GM18870 (cell line): ENCODE measurements at regions not wholly inside any gene's neighbourhood (a gene's known extent, or its start where the extent isn't known, plus 50 kb on each side); places are given as distances from the start of the nearest gene placed in this dataset.
"Not testable (repeated sequence)": the region's sequence is repeated elsewhere in the genome, so short reads cannot be mapped to it uniquely, and the experiment has no call there.

Source experiments
- ATAC-seq: cut with Tn5 transposase; IDR thresholded peaks from one replicate; pipeline ENCODE4 v1.9.1; 2021; ENCODE audit warnings: moderate library complexity; ENCODE audit not compliant: unreplicated experiment

DNA sequence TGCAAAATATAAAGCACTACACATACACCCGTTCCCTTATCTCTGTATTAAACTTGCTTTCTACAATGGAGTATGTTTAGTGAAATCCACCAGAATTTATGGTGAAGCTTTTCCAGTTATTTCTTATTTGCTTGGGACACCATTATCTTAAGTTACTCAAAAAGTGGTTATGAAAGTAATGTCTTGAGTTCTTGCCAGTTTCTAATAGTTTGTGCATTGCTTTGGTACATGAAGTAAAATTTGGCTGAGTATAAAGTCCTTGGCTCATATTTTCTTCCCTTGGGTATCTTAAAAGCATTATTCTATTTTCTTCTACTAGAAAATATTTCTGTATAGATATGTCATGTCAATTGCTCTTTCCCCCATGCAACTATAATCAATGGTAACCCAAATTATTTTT lies 85.2 kb downstream of the POLR1F start:
- ATAC-seq = no peak

- no peak for ATAC-seq
These were observed 87.1 kb downstream of the POLR1F start for GRCh38 chr7:19621740-19622139.

DNA sequence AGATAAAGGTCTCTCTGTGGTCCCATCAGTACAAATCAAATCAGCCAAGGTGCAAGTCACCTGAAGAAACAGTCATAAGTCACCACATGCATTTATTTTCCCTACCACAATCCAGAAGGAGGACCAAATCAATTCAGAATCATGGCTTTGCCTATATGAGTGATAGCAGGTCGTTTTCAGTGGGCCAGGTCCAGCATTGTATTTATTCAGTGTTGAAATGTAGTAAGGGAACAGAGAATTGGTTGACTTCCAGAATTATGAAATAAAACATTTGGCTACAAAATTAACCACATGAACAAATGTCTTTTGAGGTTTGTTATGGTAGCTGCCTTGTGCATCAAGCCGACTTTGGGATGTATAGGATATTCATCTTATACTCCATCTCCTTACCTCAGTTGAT lies 88.4 kb downstream of the POLR1F start:
- ATAC-seq = no peak

- no peak for ATAC-seq
These were observed 89.7 kb downstream of the POLR1F start for GRCh38 chr7:19619122-19619521.

- ATAC-seq = no peak
These were observed 90.9 kb downstream of the POLR1F start for GRCh38 chr7:19617901-19618300.

DNA sequence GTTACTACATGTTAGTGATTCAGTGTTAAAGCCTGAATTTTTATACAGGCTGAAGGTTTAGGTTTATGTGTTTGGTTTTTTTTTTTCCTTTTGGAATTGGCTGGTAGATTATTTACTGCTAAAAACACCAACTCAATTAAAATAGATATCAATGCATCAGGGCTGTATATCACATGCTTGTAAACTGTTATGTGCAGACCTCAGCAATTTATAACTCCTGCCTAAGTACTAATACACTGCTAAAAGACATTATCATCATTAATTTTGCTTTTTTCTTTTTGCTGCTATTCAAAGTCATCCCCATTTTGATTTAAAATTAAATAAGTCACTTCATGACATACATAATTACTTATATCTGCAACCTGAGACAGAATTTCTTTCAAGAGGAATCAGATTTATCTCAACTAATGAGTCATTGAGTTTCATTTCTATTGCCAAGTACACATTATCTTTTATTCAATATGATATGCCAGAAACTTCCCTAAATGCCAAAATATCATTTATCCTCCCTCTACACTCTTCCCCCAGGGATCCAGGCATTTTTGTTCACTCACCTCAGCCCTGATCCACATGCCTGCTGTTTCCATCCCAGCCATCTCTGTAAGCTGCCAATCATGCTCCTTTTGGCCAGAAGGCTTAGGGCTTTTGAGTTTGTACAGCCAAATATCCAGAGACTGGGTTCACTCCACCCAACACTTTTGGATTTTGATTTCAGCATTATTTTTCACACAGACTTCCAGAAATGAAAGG lies 98.5 kb downstream of the POLR1F start:
- no peak for ATAC-seq

DNA sequence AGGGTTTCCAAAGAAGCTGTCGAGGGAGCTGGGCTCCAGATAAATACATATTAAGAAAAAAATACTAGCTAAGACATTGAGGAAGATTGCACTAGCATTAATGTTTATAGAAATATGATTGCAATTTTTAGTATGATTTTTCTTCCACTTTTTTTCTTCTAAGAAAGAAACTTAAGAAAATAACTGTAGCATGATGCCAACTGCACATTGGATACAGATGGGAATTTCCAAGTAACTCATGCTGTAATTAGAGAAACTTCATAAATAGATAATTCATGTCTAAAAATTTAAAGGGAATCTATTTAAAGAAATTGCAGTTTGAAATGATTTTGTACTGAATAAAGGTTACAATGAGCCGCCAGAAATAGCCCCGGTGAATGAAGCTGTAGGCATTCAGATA lies 119.4 kb downstream of the POLR1F start:
- no peak for ATAC-seq

GRCh38 chr7:19587291-19587690 lies 121.5 kb downstream of the POLR1F start:
- ATAC-seq = peak; percentile 65

- ATAC-seq = no peak
These were observed 123.1 kb downstream of the POLR1F start for GRCh38 chr7:19585761-19586160.

- no peak for ATAC-seq
These were observed 132.8 kb downstream of the POLR1F start for GRCh38 chr7:19575909-19576557.

- ATAC-seq = no peak
These were observed 134.7 kb downstream of the POLR1F start for GRCh38 chr7:19574131-19574530.

DNA sequence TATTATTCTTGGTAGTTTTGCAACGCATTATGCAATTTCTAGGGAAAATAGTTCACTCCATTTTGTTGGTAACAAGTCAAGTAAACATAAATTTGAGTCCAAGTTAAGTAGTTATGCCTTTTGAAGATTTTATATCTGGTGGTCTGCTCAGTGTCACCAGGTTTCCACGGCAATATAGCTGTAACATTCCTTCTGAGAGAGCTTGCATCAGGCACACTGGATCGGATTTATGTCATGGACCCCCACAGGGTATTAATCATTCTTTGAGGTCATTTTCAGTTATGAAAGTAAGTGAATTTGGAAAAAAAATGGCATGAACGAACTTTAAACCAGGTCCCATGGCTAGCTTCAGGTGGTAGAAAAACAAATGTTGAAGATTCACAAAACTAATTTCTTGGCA lies 136.3 kb downstream of the POLR1F start:
- ATAC-seq = no peak

GRCh38 chr7:19567011-19567410 lies 141.8 kb downstream of the POLR1F start:
- no peak for ATAC-seq

- no peak for ATAC-seq
These were observed 143.2 kb downstream of the POLR1F start for GRCh38 chr7:19565602-19566001.

DNA sequence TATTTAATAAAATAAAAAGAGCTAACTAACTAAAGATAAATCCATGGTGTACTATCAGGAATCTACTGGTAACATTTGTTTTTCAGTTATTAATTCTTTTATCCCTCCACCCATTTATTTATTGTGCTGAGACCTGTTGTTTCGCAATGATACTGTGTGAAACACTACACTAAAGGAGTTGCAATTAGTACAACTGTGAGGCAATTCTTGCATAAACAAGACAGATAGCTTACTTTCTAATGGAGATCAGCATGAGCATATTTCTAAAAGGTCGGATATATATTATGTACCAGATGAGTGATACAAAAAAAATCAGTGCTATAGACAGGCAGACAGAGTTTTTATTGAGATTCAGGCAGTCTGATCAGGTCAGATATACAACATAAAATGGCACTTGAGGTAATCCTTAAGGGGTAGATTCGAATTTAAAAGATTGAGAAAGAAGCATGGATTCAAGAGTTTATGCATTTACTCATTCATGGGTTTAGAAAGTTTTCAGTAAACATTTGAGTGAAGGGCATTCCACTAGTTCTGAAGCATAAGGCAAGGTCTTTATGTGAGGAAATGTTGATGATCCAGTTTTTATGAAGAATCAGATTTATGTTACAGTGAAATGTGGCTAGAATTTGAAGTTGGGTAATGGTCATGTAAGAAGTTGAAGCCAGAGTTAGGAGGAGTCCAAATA lies 147.6 kb downstream of the POLR1F start:
- ATAC-seq = no peak

DNA sequence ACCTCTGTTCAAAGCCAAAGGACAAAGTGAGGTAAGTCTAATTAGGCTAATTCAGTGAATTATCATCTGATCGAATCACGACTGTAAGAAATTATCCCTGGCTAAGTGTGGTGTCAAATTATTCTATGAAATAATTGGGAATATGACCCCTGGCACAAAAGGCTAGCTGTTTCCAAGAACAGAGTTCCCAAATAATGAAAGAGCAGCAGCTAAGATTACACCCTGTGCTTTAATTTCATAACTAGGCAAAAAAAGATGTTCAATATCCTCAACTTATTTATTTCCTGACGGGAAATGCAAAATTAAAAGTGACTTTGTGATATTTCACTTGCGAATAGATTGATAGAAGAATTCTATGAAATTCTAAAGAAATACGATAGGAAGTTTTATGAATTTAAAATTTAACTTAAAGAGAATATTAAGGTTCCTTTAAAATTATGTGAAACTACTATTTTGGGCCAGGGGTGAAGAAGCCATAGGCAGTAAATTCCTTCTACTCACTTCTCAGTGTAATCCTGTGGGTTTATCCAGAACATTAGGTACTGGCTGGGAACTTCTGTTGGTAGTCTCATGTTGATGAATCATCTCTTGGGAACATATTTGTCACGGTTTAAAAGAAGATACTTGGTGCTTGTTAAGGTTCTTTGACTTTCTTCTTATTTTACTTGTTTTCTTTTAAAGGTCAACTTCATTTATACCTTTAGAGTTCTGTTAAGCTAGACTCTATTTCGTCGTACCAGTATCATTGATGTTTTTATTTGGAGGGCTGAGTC lies 148.5 kb downstream of the POLR1F start:
- no peak for ATAC-seq

DNA sequence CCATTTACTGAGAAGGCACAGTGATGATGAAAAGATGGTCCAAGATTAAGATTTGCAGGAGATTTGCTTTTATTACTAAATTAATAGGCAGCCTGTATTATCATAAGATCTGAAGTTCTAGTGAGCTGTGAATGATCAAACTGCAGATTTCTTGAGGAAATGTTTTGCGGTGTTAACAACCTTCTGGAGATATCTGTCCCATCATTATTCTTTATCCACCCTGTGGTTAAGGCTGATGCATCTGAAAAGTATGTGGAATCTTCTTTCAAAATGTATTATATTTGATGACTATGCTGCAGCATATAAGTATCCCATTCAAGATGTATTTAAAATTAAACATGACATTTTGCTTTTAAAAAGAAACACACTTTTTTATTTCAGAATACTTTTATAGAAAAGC lies 150.3 kb downstream of the POLR1F start:
- no peak for ATAC-seq

DNA sequence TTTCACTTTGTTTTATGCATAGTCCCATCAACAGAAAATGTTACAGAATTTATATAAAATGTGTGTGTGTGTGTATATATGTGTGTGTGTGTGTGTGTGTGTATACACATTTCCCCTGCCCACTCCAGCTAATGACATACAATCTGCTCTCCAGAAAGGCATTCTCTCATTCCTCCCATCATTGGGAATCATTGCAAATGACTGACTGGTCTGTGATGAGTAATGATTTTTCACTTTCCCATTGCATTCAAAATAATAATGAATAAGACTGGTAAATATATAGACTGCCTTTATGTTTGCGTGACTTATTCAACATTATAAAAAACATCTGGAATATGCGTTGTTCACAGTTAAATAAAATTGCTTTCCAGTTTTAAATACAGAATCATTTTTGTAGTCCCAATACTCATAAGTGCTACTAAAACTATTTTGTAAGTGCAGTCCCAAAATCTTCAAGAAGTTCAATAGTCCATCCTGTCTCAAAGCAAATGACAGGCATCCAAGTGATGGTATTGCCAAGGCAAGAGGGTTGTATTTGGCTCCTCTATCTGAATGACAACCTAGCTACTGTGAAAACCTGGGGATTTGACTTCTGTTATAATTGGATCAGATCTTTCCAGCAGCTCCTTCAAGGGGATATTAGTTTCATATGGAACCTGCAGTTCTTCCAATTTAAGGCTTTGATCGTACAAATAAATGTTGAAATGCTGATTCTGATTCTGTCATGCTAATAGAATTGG lies 150.9 kb downstream of the POLR1F start:
- no peak for ATAC-seq

- ATAC-seq = no peak
These were observed 154.3 kb downstream of the POLR1F start for GRCh38 chr7:19554581-19554980.

DNA sequence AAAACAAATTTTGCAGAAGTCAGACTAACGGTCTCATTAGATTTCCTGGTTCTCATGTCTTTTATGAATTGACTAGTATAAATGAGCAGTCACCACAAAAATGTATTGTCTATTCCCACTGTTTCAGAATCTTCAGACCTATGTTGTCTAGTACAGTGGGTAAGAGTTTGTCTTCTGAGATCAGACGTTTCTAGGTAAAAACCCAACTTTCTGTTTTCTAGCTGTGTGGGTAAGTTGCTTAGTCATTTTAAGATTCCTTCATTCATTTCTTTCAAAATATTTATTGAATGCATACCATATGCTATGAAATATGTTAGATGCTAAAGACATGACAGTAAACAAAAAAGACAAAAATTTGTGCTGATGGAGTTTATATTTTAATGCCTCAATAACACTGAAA lies 156.3 kb downstream of the POLR1F start:
- ATAC-seq = no peak

DNA sequence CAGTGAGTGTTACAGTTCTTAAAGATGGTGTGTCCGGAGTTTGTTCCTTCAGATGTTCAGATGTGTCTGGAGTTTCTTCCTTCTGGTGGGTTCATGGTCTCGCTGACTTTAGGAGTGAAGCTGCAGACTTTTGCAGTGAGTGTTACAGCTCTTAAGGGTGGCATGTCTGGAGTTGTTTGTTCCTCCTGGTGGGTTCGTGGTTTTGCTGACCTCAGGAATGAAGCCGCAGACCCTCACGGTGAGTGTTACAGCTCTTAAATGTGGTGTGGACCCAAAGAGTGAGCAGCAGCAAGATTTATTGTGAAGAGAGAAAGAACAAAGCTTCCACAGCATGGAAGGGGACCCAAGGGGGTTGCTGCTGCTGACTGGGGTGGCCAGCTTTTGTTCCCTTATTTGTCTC lies 159.6 kb downstream of the POLR1F start:
- ATAC-seq = not testable (repeated sequence)
